ENCODE measurements at regions not wholly inside any gene's neighbourhood (a gene's known extent, or its start where the extent isn't known, plus 50 kb on each side); places are given as distances from the start of the nearest gene placed in this dataset.

DNA sequence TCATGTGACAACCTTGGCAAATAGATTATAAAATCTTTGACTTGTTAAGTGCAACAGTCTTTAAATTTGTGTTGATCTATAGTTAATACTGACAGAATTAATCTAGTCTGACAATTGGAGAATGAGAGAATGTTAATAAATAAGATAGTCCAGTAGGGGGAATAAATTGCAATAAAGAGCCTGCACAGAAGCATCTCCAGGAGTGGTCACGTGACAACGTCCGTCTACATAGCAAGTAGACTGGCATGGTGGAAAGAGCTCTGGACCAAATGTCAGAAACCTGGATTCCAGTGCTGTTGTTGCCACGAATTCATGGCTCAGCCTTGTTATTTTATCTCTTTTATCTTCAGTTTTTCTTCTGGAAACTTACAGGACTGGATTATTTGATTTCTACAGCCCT lies 436.5 kb downstream of the RAB28 start:
- DNase-seq (ENCODE audit: low read depth) = no peak

DNA sequence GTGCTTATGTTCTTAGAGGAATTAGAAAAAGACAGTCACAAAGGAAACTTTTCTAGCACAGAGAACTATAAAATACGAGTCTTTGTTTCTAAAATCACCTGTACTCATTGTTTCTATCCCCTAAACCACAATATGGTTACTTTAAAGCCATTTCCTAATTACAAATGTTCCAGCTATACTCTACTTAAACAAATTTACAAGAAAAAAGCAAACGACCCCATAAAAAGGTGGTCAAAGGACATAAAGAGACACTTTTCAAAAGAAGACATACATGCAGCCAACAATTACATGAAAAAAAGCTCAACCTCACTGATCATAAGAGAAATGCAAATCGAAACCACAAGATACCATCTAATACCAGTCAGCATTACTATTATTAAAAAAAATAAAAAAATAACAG lies 447.3 kb downstream of the RAB28 start:
- no peak for DNase-seq (ENCODE audit: low read depth)

DNA sequence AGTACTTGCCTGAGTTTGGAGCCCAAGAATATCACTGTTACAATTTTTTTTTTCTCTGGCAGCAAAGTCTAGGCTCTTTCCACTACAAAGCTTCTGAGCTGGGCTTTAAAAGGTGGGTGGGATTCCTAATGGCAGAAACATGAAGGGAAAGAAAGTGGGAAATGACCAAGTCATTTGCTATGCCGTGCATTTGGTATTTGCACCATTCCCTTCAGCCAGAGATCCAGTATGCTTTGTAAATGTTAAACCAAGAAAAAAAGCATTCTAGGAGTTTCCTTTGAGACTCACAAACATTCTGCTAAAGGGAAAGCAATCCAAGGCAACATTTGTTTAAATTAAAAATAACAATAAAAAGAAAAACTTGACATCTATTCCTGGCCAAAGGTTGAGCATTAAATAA lies 451.2 kb downstream of the RAB28 start:
- DNase-seq (ENCODE audit: low read depth) = no peak

DNA sequence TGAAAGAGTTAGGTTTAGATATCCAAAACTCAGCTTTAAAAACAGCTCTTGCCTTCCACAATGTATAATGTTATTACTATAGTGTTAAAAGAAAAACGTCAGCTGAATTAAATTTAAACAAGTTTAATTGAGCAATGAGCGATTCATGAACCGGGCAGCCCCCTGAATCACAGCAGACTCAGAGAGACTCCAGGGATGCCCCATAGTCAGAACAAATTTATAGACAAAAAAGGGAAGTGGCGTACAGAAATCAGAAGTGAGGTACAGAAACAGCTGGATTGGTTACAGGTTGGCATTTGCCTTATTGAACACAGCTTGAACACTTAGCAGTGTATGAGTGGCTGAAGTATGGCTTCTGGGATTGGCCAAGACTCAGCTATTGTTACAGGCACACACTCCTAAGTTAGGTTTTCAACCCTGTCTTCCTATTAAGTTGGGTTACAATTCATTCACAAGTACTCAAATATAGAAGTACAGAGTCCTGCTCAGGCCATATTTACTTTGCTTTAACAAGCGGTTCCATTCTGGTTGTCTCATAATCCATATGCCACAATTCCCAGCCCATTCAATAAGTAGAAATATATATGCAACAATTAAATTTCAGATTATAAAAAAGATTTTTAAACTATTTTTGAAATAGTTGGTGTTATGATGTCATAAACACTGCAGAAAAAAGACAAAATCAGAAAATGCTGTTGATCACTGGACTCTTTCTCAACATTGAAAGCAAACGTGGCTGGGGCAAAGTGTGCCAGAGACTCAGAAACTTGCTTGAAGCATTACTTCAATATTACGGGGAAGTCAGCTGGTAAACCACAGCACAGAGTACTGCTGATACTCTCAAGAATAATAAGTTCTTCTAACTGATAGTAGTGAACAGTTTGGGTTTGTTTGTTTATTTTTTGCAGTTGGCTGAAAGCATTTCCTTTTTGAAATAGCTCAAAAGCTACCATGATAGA lies 459.7 kb downstream of the RAB28 start:
- no peak for DNase-seq (ENCODE audit: low read depth)

DNA sequence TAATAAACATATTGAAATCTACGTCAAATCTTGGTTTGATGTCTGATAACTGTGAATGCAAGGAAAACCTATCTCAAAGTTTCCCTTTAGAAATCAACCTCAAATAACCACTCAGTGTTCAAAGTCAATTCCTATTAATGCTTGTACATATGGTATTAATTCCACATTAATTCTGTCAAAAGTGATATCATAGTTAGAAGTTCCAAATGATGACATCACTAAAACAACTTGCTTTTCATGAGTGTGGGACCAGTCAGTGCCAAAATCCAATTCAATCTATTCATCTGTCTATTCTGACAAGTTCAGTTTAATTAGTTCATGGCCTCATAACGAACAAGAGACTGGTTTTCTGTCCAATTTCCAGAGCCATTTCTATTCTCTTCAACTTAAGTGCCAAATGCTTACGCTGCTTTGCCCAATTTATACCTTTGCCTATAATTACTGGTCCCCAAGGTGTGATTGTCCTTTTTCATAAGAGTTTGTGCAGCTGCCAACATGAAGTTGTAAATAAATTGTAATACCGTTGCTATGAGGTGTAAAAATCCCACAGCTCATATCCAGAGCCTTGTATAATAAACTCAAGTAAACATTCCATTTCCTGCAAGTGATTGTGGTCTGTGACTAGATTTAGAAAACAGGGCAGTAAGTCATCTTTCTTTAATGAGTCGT lies 476.2 kb downstream of the RAB28 start:
- DNase-seq (ENCODE audit: low read depth) = no peak

DNA sequence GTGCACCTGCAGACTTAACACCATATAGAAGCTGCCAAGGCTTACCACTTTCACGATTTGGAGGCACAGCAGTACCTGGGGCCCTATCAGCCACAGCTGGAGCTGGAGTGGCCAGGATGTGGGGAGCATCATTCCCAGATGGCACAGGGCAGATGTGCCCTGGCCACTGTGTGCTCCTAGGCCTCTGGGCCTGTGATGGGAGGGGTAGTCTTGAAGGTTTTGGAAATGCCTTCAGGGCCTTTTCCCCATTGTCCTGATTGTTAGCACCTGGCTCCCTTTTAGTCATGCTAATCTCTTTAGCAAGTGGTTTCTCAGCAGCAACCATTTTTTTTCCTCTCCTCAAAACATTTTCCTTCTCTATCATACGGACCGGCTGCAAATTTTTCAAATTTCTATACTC lies 490.2 kb downstream of the RAB28 start:
- no peak for DNase-seq (ENCODE audit: low read depth)

DNA sequence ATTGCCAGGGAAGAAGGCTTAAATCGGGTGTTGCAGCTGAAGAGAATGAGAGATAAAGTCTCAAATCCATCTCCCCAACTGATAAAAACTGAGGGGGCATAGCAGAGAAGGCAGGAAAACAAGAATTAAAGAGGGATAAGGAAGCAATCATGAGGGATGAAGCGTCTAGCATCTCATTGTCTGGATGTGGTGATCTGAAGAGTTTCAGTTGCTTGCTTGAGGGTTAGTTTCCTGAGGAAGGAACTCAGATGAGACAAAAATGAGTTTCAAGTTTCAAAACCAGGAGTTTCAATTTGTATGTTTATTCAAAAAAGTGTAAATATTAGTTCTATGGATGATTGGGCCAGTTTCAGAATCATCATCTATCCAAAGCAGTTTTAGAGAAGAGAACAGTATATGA lies 496.9 kb downstream of the RAB28 start:
- DNase-seq (ENCODE audit: low read depth) = no peak

DNA sequence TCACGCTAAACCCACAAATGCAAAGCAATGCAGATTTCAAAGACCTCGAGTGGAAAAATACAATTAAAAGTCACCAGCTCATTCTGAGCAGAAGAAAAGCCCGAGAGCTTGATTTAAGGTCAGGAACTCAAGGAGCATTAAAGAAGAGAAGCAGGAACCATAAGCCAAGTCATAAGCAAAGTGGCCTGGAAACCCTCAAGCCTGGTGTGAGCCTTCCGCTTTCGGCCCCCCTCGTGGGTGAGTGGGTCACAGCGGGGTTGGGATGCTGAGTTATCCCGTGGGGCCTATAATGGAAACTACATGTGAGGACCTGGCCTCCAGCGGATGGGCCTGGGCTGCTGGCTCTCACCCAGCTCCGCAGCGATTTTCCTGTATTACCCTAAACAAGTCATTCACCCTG lies 504.3 kb downstream of the RAB28 start:
- DNase-seq (ENCODE audit: low read depth) = no peak

DNA sequence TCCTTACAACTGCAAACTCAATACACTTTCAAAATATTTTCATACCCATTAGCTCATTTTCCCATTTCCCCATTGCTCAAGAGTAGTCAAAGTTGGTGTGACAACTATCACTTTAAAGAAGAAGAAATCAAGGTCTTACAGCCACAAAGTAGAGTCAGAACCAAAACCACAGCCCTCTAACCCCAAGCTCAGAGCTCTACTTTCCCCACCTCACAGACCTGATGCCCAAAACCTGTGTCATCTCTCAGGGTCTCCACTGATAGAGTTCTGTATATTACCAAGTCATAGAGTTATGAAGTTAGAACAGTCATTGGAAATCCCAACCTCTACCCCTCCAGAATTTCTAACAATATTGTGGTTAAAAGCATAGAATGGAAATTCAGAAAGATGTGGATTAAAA lies 505.8 kb downstream of the RAB28 start:
- no peak for DNase-seq (ENCODE audit: low read depth)

DNA sequence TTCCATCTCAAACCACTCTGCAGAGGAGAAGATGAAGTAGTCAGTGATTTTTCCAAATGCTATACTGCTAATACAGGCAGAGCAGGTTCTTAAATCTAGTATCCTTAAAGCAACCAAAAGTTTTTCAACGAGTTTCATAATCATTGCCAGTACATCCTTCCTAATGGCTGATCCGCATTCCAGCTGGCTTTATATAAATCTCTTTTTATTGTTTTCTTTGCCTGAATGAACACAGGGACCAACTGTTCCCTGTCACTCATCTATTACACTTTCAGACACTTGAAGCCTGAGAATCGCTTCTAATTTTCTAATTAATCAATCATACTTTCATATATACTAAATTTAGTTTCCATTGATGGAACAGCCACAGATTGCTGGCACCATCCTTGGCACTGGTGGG lies 508.6 kb downstream of the RAB28 start:
- no peak for DNase-seq (ENCODE audit: low read depth)

DNA sequence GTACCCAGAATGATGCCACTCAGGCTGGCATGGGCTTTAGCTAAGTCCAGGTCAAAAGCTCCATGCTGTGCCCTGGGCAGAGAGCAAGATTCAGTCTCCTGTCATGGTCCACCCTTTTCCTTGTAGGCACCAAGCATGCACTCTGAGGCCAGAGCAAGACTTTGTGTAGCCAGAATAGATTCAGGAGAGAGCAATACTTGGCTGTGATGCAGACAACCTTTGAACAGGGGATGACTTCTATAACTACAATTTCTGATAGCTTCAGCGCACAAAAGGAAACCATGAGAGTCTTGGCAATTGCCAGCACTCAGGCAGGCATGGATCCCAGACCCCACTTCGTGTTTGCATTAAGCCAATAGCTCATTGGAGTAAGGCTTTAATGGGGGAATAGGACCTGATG lies 510.6 kb downstream of the RAB28 start:
- DNase-seq (ENCODE audit: low read depth) = no peak

DNA sequence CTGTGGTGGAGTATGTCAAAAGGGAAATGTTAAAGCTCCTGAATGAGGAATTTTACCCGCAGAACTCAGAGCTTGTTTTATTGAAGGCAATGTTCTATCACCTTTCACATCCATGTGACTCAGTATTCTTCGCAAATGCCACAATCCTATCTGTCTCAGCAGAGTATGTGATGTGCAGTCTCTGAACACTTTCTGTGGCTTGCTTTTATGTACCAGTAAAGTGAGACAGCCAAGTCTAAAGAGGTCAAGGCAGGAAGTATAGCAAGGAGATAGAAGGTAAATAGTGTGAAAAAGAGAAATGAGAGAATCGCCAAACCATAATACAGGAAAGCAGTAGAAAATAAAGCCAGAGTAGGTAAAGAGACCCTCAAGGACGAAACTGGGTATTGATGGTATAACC lies 515.8 kb downstream of the RAB28 start:
- DNase-seq (ENCODE audit: low read depth) = no peak

DNA sequence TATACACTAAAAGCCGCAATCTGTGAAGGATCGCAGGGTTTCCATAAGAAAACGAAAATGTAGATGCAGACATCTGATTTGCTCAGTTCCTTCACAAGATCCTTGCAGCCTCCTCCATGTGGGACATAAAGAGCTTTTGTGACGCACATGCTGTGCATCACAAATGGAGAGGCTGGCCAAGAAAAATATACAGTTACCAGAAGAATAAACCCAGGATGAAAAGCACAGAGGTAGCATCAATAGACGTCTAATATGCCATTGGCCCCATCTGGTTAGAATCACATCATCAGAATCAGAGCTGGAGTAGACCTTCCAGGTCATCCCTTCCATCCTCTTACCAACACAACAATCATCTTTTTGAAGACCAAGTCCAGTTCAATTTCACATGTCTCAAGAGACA lies 517.4 kb downstream of the RAB28 start:
- DNase-seq (ENCODE audit: low read depth) = no peak

DNA sequence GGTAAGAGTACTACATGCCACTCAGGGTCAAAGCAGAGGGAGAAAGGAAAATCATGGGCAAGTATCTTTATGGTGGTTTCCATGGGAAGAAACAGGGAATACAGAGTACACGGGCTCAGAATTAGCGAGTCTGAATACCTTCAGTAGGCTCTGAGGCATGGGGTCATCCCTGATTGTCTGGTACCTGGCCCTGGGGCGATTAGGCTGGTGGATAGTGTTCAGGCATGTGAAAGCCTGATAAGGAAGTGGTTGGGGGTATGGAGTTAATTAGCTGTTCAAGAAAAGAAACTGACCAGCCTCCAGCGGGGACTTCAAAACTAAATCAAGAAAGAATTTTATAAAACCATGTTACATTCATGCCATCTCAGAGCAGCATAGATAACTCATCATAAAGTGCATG lies 518.8 kb downstream of the RAB28 start:
- no peak for DNase-seq (ENCODE audit: low read depth)

DNA sequence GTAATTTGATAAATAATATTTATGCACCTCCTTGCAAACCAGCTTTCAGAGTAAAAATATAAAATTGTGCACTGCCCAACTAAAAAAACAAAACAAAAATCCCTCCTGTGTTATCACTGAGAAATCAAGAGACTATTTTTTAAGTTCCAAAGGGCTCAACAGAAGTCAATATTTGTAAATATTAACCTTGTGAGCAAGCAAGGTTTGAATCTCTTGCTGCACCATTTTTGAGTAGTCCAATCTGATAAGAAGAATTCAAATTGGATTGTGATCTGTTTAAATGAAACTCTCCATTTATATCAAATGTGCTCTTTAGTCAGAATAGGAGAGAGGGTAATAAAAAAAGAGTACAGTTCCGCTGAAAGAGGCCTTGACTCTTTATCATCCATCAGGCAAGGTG lies 520.2 kb downstream of the RAB28 start:
- no peak for DNase-seq (ENCODE audit: low read depth)

DNA sequence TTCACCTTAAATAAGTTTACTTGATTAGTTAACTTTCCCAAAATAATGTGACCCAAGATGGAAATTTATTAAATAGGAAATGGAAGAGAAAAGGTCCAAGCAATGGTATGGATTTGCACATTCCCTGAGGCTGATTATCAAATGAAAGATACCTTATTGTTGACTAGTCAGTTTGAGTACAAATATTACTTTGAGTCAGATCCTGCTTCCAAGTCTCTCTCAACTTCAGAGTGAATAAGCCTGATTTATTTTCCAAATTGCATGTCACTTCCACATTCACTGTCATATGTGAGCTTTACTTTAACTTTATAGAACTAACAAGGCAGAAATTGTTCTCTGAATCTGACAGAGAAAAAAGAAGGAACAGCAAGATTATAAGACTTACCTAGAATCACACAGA lies 520.8 kb downstream of the RAB28 start:
- DNase-seq (ENCODE audit: low read depth) = no peak

DNA sequence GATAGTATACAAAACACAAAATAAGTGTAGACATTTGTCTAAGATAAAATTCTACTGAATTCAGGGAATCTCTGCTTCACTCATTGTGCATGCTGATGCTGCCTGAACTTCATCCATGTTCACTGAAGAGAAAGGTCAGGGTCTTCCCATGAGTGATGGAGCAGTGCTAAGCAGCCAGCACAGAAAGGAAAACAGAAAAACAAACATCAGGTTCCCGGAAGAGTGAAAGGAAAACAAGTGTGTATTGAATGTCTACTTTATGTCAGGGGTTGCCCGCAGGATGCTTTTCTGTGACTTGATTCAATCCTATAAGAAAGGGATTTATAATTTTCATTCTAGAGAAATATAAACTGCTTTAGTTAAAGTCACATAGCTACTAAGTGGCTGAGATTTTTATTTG lies 522.4 kb downstream of the RAB28 start:
- no peak for DNase-seq (ENCODE audit: low read depth)

DNA sequence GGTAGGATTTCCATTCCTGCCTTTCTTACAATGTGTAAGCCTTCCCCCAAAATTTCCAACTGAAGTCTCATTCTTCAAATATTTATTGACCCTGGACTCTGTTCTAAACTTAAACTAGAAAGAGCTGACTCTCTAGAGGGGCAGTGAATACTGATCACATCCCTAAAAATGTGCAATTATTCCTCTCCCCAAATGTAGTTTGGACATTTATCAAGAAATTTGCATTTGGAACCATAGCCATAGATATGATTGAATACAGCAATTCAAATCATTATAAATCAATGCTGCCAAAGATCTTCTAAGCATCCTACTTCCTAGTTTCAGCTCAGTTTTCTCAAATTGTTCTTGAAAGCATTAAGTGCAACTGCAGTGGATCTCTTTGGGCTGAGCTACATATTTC lies 525.7 kb downstream of the RAB28 start:
- no peak for DNase-seq (ENCODE audit: low read depth)

DNA sequence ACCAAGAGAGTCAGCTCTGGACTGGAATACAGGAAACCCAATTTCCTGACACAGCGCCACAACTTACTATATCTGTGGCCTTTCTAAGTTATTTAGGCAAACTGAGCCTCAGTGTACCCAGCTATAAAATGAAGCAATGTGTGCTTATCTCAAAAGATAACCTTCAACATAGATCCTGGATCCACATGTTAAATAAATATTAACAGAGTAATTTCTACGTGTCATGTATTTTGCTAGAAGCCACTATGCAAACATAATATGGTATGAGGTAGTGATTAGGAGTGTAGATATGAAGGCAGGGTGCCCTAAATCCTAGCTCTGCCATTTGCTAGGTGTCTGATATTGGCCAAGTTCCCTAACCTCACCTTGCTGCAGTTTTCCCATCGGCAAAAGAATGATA lies 527.0 kb downstream of the RAB28 start:
- DNase-seq (ENCODE audit: low read depth) = no peak

DNA sequence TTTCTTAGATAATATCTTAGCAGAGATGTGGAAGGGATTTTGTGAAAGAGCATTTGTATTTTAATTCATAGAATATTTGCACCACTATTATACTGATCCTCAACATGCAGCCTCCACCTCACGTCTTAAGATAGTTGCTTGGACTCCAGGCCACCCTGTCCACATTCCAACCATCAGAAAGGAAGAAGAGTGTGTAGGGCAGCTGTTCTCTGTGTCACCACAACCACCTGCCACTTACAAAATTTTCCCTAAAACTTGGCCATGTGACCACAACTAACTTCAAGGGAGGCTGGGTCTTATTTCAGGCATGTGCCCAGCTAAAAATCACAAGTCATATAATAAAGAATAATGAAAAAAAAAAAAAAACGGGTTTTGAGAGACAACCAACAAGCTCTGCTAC lies 528.1 kb downstream of the RAB28 start:
- DNase-seq (ENCODE audit: low read depth) = no peak

DNA sequence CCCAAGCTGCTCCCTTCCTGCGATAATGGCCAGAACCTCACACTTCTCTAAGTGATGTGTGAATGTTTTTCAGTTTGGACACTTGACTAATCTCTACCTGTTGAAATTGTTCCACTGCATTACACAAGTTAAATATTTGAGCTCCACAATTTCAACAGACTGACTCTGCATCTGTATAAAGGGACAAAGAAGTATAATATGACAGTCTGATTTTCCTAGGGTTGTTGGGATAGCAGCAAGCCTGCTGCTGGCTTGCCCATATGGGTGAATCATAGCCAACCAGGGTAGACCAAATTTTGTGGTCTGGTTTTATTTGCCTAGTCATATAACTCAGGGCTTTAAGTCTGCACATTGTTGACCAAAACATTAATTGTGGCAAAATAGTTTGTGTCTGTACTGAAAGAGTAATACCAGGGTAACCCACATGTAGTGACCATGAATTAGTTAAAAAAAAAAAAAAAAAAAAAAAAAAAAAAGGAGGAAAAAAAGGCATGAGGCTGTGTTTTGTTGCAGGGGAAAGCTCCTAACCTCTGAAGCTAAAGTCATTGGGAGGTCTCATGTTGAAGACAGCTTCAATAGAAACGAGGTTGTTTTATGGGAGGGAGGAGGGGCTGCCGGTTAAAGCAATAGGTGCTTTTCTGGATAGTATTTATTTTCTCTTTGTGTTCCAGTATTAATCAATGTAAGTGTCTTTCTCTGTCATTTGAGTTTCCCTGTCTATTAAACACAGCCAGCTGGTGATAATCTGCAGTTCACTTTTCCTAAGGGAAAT lies 534.2 kb downstream of the RAB28 start:
- DNase-seq (ENCODE audit: low read depth) = no peak

DNA sequence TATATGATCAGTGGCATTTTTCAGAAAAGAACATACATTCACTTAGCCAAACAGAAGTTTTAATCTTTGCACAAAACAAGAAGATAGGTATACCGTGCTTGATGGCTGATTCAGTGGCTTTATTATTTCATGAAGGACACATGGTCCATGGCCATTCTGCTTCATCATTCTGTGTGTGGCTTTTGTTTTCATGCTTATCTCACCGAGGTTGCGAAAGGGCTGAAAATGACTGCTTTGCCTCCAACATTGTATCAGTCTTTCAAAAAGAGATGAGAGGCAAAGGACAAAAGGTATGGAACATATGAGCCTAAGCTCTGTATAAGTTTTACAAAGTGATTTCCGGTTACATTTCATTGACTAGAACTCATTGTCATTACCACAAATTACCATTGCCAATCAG lies 541.1 kb downstream of the RAB28 start:
- DNase-seq (ENCODE audit: low read depth) = no peak

DNA sequence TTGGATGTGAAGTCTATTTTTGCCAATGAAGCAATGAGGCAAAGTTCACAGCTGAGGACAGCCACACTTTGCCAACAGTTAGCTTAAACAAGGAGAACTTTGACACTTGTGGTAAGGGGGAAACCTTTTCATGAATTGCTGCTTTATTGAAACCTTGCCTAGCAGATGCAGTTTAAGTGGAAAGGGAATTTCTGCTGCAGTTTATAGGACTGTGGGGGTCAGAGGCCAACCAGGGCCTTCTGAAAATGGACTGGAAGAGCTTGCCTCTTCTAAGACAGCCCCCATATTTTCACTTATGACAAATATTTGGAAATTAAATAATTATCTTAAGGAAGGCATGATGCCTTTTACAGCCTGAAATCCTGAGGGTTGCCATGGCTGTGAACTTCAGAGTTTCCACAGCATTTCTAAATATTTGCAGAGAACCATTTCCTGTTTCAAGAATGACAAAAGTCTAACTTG lies 550.3 kb downstream of the RAB28 start:
- no peak for DNase-seq (ENCODE audit: low read depth)
